SK-N-SH (cell line): ENCODE measurements at regions not wholly inside any gene's neighbourhood (a gene's known extent, or its start where the extent isn't known, plus 50 kb on each side); places are given as distances from the start of the nearest gene placed in this dataset.

Source experiments
- CTCF ChIA-PET: fragments of 300-600, 350-600 bp; formaldehyde crosslinking; extraction: SDS; loops from one replicate; lab custom pipeline; 2021; lab: Yijun Ruan, JAX
- POLR2A ChIA-PET: fragments of 350-600 bp; sonication (Branson Sonifier 250); formaldehyde crosslinking; extraction: SDS; loops from one replicate; lab custom pipeline; 2020; ENCODE audit warnings: antibody characterized with exemption, inconsistent platforms; lab: Yijun Ruan, JAX
- DNase-seq: peaks from one replicate; pipeline ENCODE4 v3.0.0; 2012
- H2AFZ ChIP-seq: fragments of 200-600 bp; sonication (generic); 2 replicates; pipeline ENCODE4 v1.8.1; 2016; ENCODE audit warnings: antibody characterized with exemption, mild to moderate bottlenecking, low read depth
- H3F3A ChIP-seq: fragments of 200-600 bp; sonication (generic); replicated peaks from 2 replicates; pipeline ENCODE3; 2016; ENCODE audit warnings: antibody characterized with exemption, mild to moderate bottlenecking; ENCODE audit not compliant: insufficient read depth
- H3K27ac ChIP-seq, 2 experiments: fragments of 200-500 bp in 1 of 2; fragments of 200-600 bp in 1 of 2; sonication (Bioruptor generic) in 1 of 2; sonication (generic), shearing (Covaris generic) in 1 of 2; 2 replicates each; pipeline versions ENCODE4 v1.5.1 to v1.6.1; 2014 to 2016; ENCODE audit warnings: low read depth in 2 of 2, inconsistent platforms in 1 of 2, low read length in 1 of 2, mild to moderate bottlenecking in 1 of 2, mixed read lengths in 1 of 2
- H3K27me3 ChIP-seq: fragments of 200-600 bp; sonication (generic), shearing (Covaris generic); 2 replicates; pipeline ENCODE4 v1.6.1; 2016; ENCODE audit warnings: mixed run types; ENCODE audit not compliant: insufficient read depth
- H3K36me3 ChIP-seq, 2 experiments: fragments of 200-500 bp in 1 of 2; fragments of 200-600 bp in 1 of 2; sonication (Bioruptor generic) in 1 of 2; sonication (generic) in 1 of 2; replicated peaks in 1 of 2; 2 replicates each; pipeline versions ENCODE3 to v1.5.1; 2014 to 2016; ENCODE audit warnings: low read length in 1 of 2, mild to moderate bottlenecking in 1 of 2; ENCODE audit not compliant: insufficient read depth in 2 of 2, control insufficient read depth in 1 of 2
- H3K4me1 ChIP-seq, 2 experiments: fragments of 200-500 bp in 1 of 2; fragments of 200-600 bp in 1 of 2; sonication (Bioruptor generic) in 1 of 2; sonication (generic), shearing (Covaris generic) in 1 of 2; 2 replicates each; pipeline versions ENCODE4 v1.5.1 to v1.6.1; 2014 to 2016; ENCODE audit warnings: low read depth in 1 of 2, low read length in 1 of 2, mixed run types in 1 of 2; ENCODE audit not compliant: insufficient read depth in 2 of 2, control insufficient read depth in 1 of 2
- H3K4me2 ChIP-seq: fragments of 200-600 bp; sonication (generic), shearing (Covaris generic); 2 replicates; pipeline ENCODE4 v1.6.1; 2017; ENCODE audit warnings: mixed run types
- H3K4me3 ChIP-seq, 2 experiments: fragments of 200-500 bp in 1 of 2; fragments of 200-600 bp in 1 of 2; sonication (Bioruptor generic) in 1 of 2; sonication (generic), shearing (Covaris generic) in 1 of 2; 2 replicates each; pipeline versions ENCODE4 v1.5.1 to v1.8.1; 2014 to 2016; ENCODE audit warnings: low read depth in 2 of 2, inconsistent platforms in 1 of 2, low read length in 1 of 2, mild to moderate bottlenecking in 1 of 2, mixed read lengths in 1 of 2, moderate library complexity in 1 of 2
- H3K79me2 ChIP-seq: fragments of 200-600 bp; sonication (generic); 2 replicates; pipeline ENCODE4 v1.8.1; 2017; ENCODE audit warnings: mild to moderate bottlenecking; ENCODE audit not compliant: insufficient read depth
- H3K9ac ChIP-seq: fragments of 200-600 bp; sonication (generic); 2 replicates; pipeline ENCODE4 v1.6.1; 2017; ENCODE audit warnings: mixed run types
- H3K9me2 ChIP-seq: fragments of 200-600 bp; sonication (generic); 2 replicates; pipeline ENCODE4 v1.6.1; 2017; ENCODE audit warnings: mixed run types
- H3K9me3 ChIP-seq: fragments of 200-600 bp; sonication (generic); 2 replicates; pipeline ENCODE4 v1.6.1; 2017; ENCODE audit warnings: mixed run types, mild to moderate bottlenecking, moderate library complexity
- H4K20me1 ChIP-seq: fragments of 200-600 bp; sonication (generic); 2 replicates; pipeline ENCODE4 v1.6.1; 2017; ENCODE audit warnings: mild to moderate bottlenecking, mixed run types; ENCODE audit not compliant: insufficient read depth
- EP300 ChIP-seq, 2 experiments: IDR thresholded peaks; 2 replicates each; pipeline versions ENCODE4 v1.4.0 to v1.6.1; 2012; ENCODE audit warnings: borderline replicate concordance in 1 of 2, low read depth in 1 of 2, low read length in 1 of 2
- FOSL2 ChIP-seq: IDR thresholded peaks from 2 replicates; pipeline ENCODE4 v1.4.0; 2012; ENCODE audit warnings: low read depth, mild to moderate bottlenecking, moderate library complexity, borderline replicate concordance
- FOXJ3 ChIP-seq: sonication (generic); formaldehyde crosslinking; IDR thresholded peaks from 2 replicates; pipeline ENCODE4 v1.5.1; 2020; ENCODE audit warnings: mild to moderate bottlenecking, missing genetic modification reagents
- FOXM1 ChIP-seq: IDR thresholded peaks from 2 replicates; pipeline ENCODE4 v1.4.0; 2012; ENCODE audit warnings: low read depth, mild to moderate bottlenecking
- IRF3 ChIP-seq: fragments of 150-350 bp; IDR thresholded peaks from 2 replicates; pipeline ENCODE4 v1.6.1; 2016; ENCODE audit warnings: mild to moderate bottlenecking, low read depth, low read length
- MXI1 ChIP-seq: IDR thresholded peaks from 2 replicates; pipeline ENCODE4 v1.6.1; 2012; ENCODE audit warnings: mild to moderate bottlenecking, low read depth, low read length, improper control_type of control experiment
- POLR2AphosphoS5 ChIP-seq: IDR thresholded peaks from 2 replicates; pipeline ENCODE4 v1.6.1; 2012; ENCODE audit warnings: low read depth, low read length
- RAD21 ChIP-seq: IDR thresholded peaks from 2 replicates; pipeline ENCODE4 v1.6.1; 2012; ENCODE audit warnings: mild to moderate bottlenecking, low read length
- RCOR1 ChIP-seq: fragments of 150-350 bp; IDR thresholded peaks from 2 replicates; pipeline ENCODE4 v1.6.1; 2017; ENCODE audit warnings: antibody characterized with exemption, low read length
- RFX5 ChIP-seq: IDR thresholded peaks from 2 replicates; pipeline ENCODE4 v1.6.1; 2012; ENCODE audit warnings: mild to moderate bottlenecking, improper control_type of control experiment, low read length
- RXRA ChIP-seq: IDR thresholded peaks from 2 replicates; pipeline ENCODE4 v1.4.0; 2012; ENCODE audit warnings: low read depth, mild to moderate bottlenecking, borderline replicate concordance
- SMC3 ChIP-seq: IDR thresholded peaks from 2 replicates; pipeline ENCODE4 v1.6.1; 2012; ENCODE audit warnings: low read depth, low read length, improper control_type of control experiment
- TAF1 ChIP-seq: IDR thresholded peaks from 2 replicates; pipeline ENCODE4 v1.6.1; 2012; ENCODE audit warnings: low read depth, mild to moderate bottlenecking, low read length, moderate library complexity, borderline replicate concordance
- TEAD4 ChIP-seq: IDR thresholded peaks from 2 replicates; pipeline ENCODE4 v1.4.0; 2012; ENCODE audit warnings: mild to moderate bottlenecking, borderline replicate concordance; ENCODE audit not compliant: insufficient read depth
- USF2 ChIP-seq: fragments of 150-350 bp; IDR thresholded peaks from 2 replicates; pipeline ENCODE4 v1.6.1; 2017; ENCODE audit warnings: antibody characterized with exemption, low read length, low read depth, borderline replicate concordance
- YY1 ChIP-seq: IDR thresholded peaks from 2 replicates; pipeline ENCODE4 v1.4.0; 2012; ENCODE audit warnings: low read depth, mild to moderate bottlenecking
- WGBS: methylation state at CpG from one replicate; pipeline ENCODE4 v1.1.6; 2017; ENCODE audit warnings: low lambda C conversion rate; 5-methylcytosine and 5-hydroxymethylcytosine counted together

DNA sequence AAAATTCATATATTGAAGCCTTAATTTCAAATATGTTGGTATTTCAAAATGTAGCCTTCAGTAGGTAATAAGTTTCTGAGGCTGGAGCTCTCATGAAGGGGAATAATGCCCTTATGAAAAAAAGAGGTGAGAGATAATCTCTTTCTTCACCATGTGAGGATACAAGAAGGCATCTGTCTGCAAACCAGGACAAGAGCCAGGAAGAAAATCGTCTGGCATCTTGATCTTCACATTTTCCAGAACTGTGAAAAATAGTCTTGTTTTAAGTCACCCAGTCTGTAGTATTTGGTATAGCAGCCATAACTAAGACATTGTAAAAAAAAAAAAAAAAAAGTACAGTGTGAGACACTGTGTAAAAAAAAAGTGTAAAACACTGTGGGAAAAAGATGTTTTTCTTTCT, 768.9 kb downstream of the TAF11L14 start:
- CTCF ChIA-PET: no interaction called here
- H2AFZ ChIP-seq: no peak overlapping the region
- H3K4me3 ChIP-seq: no peak overlapping the region
- no peak overlapping the region for H3K27ac ChIP-seq
- H3K4me1 ChIP-seq: no peaks in the 10 kb centered on the region
- no peaks in the 10 kb centered on the region for H3K79me2 ChIP-seq
- no peaks in the 10 kb centered on the region for H4K20me1 ChIP-seq
- H3K9me2 ChIP-seq: no peaks in the 10 kb centered on the region
- H3K9ac ChIP-seq: no peak overlapping the region
- H3F3A ChIP-seq: no peaks in the 10 kb centered on the region
- WGBS: 0% methylated on average over 1 of the region's 1 CpG
- no peaks in the 10 kb centered on the region for H3K36me3 ChIP-seq
- H3K9me3 ChIP-seq: no peaks in the 10 kb centered on the region
- no peak overlapping the region for H3K4me2 ChIP-seq
- DNase-seq: no peak
- H3K27me3 ChIP-seq: no peaks in the 10 kb centered on the region
- POLR2A ChIA-PET: no interaction called here
- TF ChIP-seq EP300 (IDR thresholded peaks at IDR 0.05; ENCODE audit: borderline replicate concordance in 1 of 2, low read depth in 1 of 2, low read length in 1 of 2) (no peak), RAD21 (no peak), TAF1 (no peak), IRF3 (no peak), FOXJ3 (CRISPR knock-in tag) (no peak), RFX5 (no peak), RCOR1 (no peak), YY1 (no peak), RXRA (no peak), SMC3 (no peak)

GRCh38 chr5:18403941-18404438, 769.7 kb downstream of the TAF11L14 start:
- H4K20me1 ChIP-seq: no peaks in the 10 kb centered on the region
- no peaks in the 10 kb centered on the region for H3K79me2 ChIP-seq
- no peak overlapping the region for H3K9ac ChIP-seq
- no peaks in the 10 kb centered on the region for H3K9me3 ChIP-seq
- DNase-seq: no peak
- H3K4me1 ChIP-seq: no peaks in the 10 kb centered on the region
- H3K27ac ChIP-seq: no peak overlapping the region
- no peaks in the 10 kb centered on the region for H3K36me3 ChIP-seq
- 34% methylated on average over 3 of the region's 3 CpGs for WGBS
- ChIA-PET CTCF (no interaction called here), POLR2A (no interaction called here)
- H3K27me3 ChIP-seq: no peaks in the 10 kb centered on the region
- TF ChIP-seq FOSL2 (no peak), TEAD4 (no peak), EP300 (IDR thresholded peaks at IDR 0.05; ENCODE audit: borderline replicate concordance in 1 of 2, low read depth in 1 of 2, low read length in 1 of 2) (no peak), POLR2AphosphoS5 (no peak), USF2 (no peak), MXI1 (no peak), RFX5 (no peak), SMC3 (no peak), FOXJ3 (CRISPR knock-in tag) (no peak), FOXM1 (no peak)
- H2AFZ ChIP-seq: no peak overlapping the region
- H3K4me3 ChIP-seq: no peak overlapping the region
- no peaks in the 10 kb centered on the region for H3F3A ChIP-seq
- no peaks in the 10 kb centered on the region for H3K9me2 ChIP-seq
- H3K4me2 ChIP-seq: no peak overlapping the region
